Retinal pigment epithelial cell (primary cell): ENCODE measurements at regions not wholly inside any gene's neighbourhood (a gene's known extent, or its start where the extent isn't known, plus 50 kb on each side); places are given as distances from the start of the nearest gene placed in this dataset.
"Not testable (repeated sequence)": the region's sequence is repeated elsewhere in the genome, so short reads cannot be mapped to it uniquely, and the experiment has no call there.

Experiments
- DNase-seq: peaks from one replicate; pipeline ENCODE4 v3.0.0-alpha.2; 2010; ENCODE audit warnings: low read depth
- H3K4me3 ChIP-seq: 2 replicates; pipeline ENCODE4 v1.5.1; 2011; ENCODE audit warnings: mild to moderate bottlenecking, low read length, control low read depth, moderate library complexity
- CTCF ChIP-seq: conservative IDR thresholded peaks from 2 replicates; pipeline ENCODE4 v1.5.1; 2011; ENCODE audit warnings: low read depth, low read length, control low read depth, inconsistent platforms

GRCh38 chr14:85063747-85064146, 466.2 kb upstream of the FLRT2 start:
- no peak for DNase-seq
- H3K4me3 ChIP-seq = no peak overlapping the region
- TF ChIP-seq CTCF = no peak

- no peak for TF ChIP-seq CTCF
- DNase-seq = no peak
- H3K4me3 ChIP-seq = no peak overlapping the region
These were observed 458.5 kb upstream of the FLRT2 start for GRCh38 chr14:85071447-85071846.

- DNase-seq = no peak
- no peak for TF ChIP-seq CTCF
- H3K4me3 ChIP-seq = no peak overlapping the region
These were observed 455.0 kb upstream of the FLRT2 start for GRCh38 chr14:85074955-85075354.

GRCh38 chr14:85075694-85076476, 454.1 kb upstream of the FLRT2 start:
- no peak for DNase-seq
- H3K4me3 ChIP-seq = no peak overlapping the region
- no peak for TF ChIP-seq CTCF

- not testable (repeated sequence) for DNase-seq, H3K4me3 ChIP-seq
These were observed 452.2 kb upstream of the FLRT2 start for GRCh38 chr14:85077716-85078115.

GRCh38 chr14:85079842-85080730, 449.9 kb upstream of the FLRT2 start:
- DNase-seq = no peak
- no peak overlapping the region for H3K4me3 ChIP-seq

GRCh38 chr14:85084344-85084743, 445.6 kb upstream of the FLRT2 start:
- no peak for DNase-seq
- H3K4me3 ChIP-seq = no peak overlapping the region
- no peak for TF ChIP-seq CTCF

More at GRCh38 chr14:85079842-85080730, 449.9 kb upstream of the FLRT2 start:
- TF ChIP-seq CTCF = no peak
